HCT116 (cell line): ENCODE measurements at regions not wholly inside any gene's neighbourhood (a gene's known extent, or its start where the extent isn't known, plus 50 kb on each side); places are given as distances from the start of the nearest gene placed in this dataset.

ENCODE experiments used
- ATAC-seq: fragments of 200-7000 bp; cut with Tn5 transposase; 2 replicates; pipeline ENCODE4 v1.9.1; 2020; ENCODE audit warnings: mild to moderate bottlenecking, moderate library complexity
- BruUV-seq: library from RNA; stranded (reverse); fragments of 400-500 nt; replicated peaks from 2 replicates; lab custom pipeline; 2021; lab: Mats Ljungman, UMichigan
- CTCF ChIA-PET: fragments of 300-600 bp; sonication (Branson Sonifier 250); formaldehyde crosslinking; loops from one replicate; lab custom pipeline; 2021; ENCODE audit warnings: antibody characterized with exemption; lab: Charles Lee
- POLR2A ChIA-PET: fragments of 300-600, 350-600 bp; sonication (Branson Sonifier 250); formaldehyde crosslinking; loops from one replicate; lab custom pipeline; 2021; ENCODE audit warnings: antibody characterized with exemption; lab: Charles Lee
- RAD21 ChIA-PET, 2 experiments: fragments of 300-600 bp; sonication (Branson Sonifier 250); formaldehyde crosslinking; loops; one replicate each; lab custom pipeline; 2023; ENCODE audit warnings: low total read pairs in 2 of 2; ENCODE audit not compliant: uncharacterized antibody in 2 of 2, unreplicated experiment in 2 of 2, low non-redundant PET in 1 of 2; lab: Charles Lee
- DNase-seq: peaks from one replicate; pipeline ENCODE4 v3.0.0-alpha.2; 2010; ENCODE audit warnings: low read depth, low spot score
- H2AFZ ChIP-seq: fragments of 200-600 bp; shearing (Covaris generic), sonication (generic); 2 replicates; pipeline ENCODE4 v1.6.1; 2017; ENCODE audit warnings: low read depth, mixed run types, mixed read lengths, antibody characterized with exemption, low read length; ENCODE audit not compliant: poor library complexity, severe bottlenecking
- H3K27ac ChIP-seq: 2 replicates; pipeline ENCODE4 v1.5.1; 2012; ENCODE audit warnings: low read depth, low read length
- H3K27me3 ChIP-seq: fragments of 200-600 bp; sonication (generic); 2 replicates; pipeline ENCODE4 v1.6.1; 2016; ENCODE audit warnings: mixed run types, low read length, mixed read lengths; ENCODE audit not compliant: insufficient read depth
- H3K36me3 ChIP-seq, 2 experiments: fragments of 200-500 bp in 1 of 2; fragments of 200-600 bp in 1 of 2; sonication (Bioruptor generic) in 1 of 2; sonication (generic) in 1 of 2; 2 replicates each; pipeline versions ENCODE4 v1.5.1 to v1.6.1; 2014 to 2016; ENCODE audit warnings: low read length in 2 of 2, inconsistent platforms in 1 of 2, mixed read lengths in 1 of 2, mixed run types in 1 of 2; ENCODE audit not compliant: insufficient read depth in 2 of 2, control insufficient read depth in 1 of 2
- H3K4me1 ChIP-seq, 2 experiments: fragments of 200-600 bp in 1 of 2; sonication (generic) in 1 of 2; 2 replicates each; pipeline versions ENCODE4 v1.5.1 to v1.6.1; 2012 to 2017; ENCODE audit warnings: low read length in 2 of 2, inconsistent platforms in 1 of 2, mild to moderate bottlenecking in 1 of 2, mixed read lengths in 1 of 2, mixed run types in 1 of 2, moderate library complexity in 1 of 2; ENCODE audit not compliant: insufficient read depth in 2 of 2, control insufficient read depth in 1 of 2
- H3K4me2 ChIP-seq: fragments of 200-600 bp; sonication (generic); 2 replicates; pipeline ENCODE4 v1.6.1; 2017; ENCODE audit warnings: mixed run types, low read length, mixed read lengths
- H3K4me3 ChIP-seq, 2 experiments: fragments of 200-600 bp in 1 of 2; sonication (generic) in 1 of 2; replicated peaks in 1 of 2; 2 replicates each; pipeline ENCODE4 v1.5.1; 2011 to 2016; ENCODE audit warnings: low read length in 2 of 2, control low read depth in 1 of 2, low read depth in 1 of 2, mild to moderate bottlenecking in 1 of 2, mixed read lengths in 1 of 2, mixed run types in 1 of 2
- H3K79me2 ChIP-seq: fragments of 200-600 bp; sonication (generic); 2 replicates; pipeline ENCODE4 v1.6.1; 2017; ENCODE audit warnings: mild to moderate bottlenecking, mixed run types, low read length, moderate library complexity, mixed read lengths; ENCODE audit not compliant: insufficient read depth
- H3K9ac ChIP-seq: fragments of 200-600 bp; sonication (generic); 2 replicates; pipeline ENCODE4 v1.6.1; 2016; ENCODE audit warnings: low read length, mixed read lengths
- H3K9me2 ChIP-seq: fragments of 200-600 bp; sonication (generic), shearing (Covaris generic); 2 replicates; pipeline ENCODE4 v1.6.1; 2017; ENCODE audit warnings: mixed run types, mild to moderate bottlenecking, moderate library complexity; ENCODE audit not compliant: insufficient read depth
- H3K9me3 ChIP-seq, 2 experiments: fragments of 200-500 bp in 1 of 2; fragments of 200-600 bp in 1 of 2; sonication (Bioruptor generic) in 1 of 2; sonication (generic) in 1 of 2; 2 replicates each; pipeline ENCODE4 v1.6.1; 2014 to 2017; ENCODE audit warnings: low read length in 2 of 2, mixed read lengths in 2 of 2, inconsistent platforms in 1 of 2, low read depth in 1 of 2, mild to moderate bottlenecking in 1 of 2, mixed run types in 1 of 2, moderate library complexity in 1 of 2; ENCODE audit not compliant: control insufficient read depth in 1 of 2, insufficient read depth in 1 of 2
- H4K20me1 ChIP-seq: fragments of 200-600 bp; sonication (generic), shearing (Covaris generic); 2 replicates; pipeline ENCODE4 v1.6.1; 2017; ENCODE audit warnings: mixed run types, mild to moderate bottlenecking, moderate library complexity; ENCODE audit not compliant: insufficient read depth
- CBX3 ChIP-seq: IDR thresholded peaks from 2 replicates; pipeline ENCODE4 v1.6.1; 2012; ENCODE audit warnings: low read depth
- CEBPB ChIP-seq: IDR thresholded peaks from 2 replicates; pipeline ENCODE4 v1.6.1; 2012; ENCODE audit warnings: low read depth
- ELF1 ChIP-seq: IDR thresholded peaks from 2 replicates; pipeline ENCODE4 v1.6.1; 2012; ENCODE audit warnings: low read depth, borderline replicate concordance
- EZH2phosphoT487 ChIP-seq: fragments of 200-600 bp; IDR thresholded peaks from 2 replicates; pipeline ENCODE4 v1.6.1; 2018; ENCODE audit warnings: antibody characterized with exemption, borderline replicate concordance
- FOSL1 ChIP-seq: IDR thresholded peaks from 2 replicates; pipeline ENCODE4 v1.6.1; 2012; ENCODE audit warnings: low read depth
- JUND ChIP-seq: IDR thresholded peaks from 2 replicates; pipeline ENCODE4 v1.6.1; 2012
- POLR2AphosphoS5 ChIP-seq: IDR thresholded peaks from 2 replicates; pipeline ENCODE4 v1.6.1; 2011; ENCODE audit warnings: mild to moderate bottlenecking, low read depth, low read length, moderate library complexity
- RAD21 ChIP-seq: IDR thresholded peaks from 2 replicates; pipeline ENCODE4 v1.6.1; 2012; ENCODE audit warnings: low read depth, mild to moderate bottlenecking
- SIN3A ChIP-seq: IDR thresholded peaks from 2 replicates; pipeline ENCODE4 v1.6.1; 2012; ENCODE audit warnings: low read depth
- SP1 ChIP-seq: IDR thresholded peaks from 2 replicates; pipeline ENCODE4 v1.6.1; 2012; ENCODE audit warnings: low read depth
- SRF ChIP-seq: IDR thresholded peaks from 2 replicates; pipeline ENCODE4 v1.6.1; 2012; ENCODE audit warnings: low read depth
- ZNF274 ChIP-seq: fragments of 200-500 bp; sonication (Bioruptor generic); IDR thresholded peaks from 2 replicates; pipeline ENCODE4 v1.6.1; 2014; ENCODE audit warnings: mild to moderate bottlenecking, low read depth, low read length, inconsistent platforms
- intact Hi-C: fragments of 100-400 bp; cut with micrococcal nuclease; formaldehyde crosslinking; loops from 2 replicates; pipeline ENCODE4 v1.10.0; 2022
- TF ChIP-seq, protein P1 (sequence below): IDR thresholded peaks from 2 replicates; pipeline ENCODE4 v1.6.1; 2012
- TF ChIP-seq, protein P2 (sequence below): IDR thresholded peaks from 2 replicates; pipeline ENCODE4 v1.6.1; 2012
- TF ChIP-seq, protein P3 (sequence below), 3 experiments: fragments of 200-600 bp in 1 of 3; sonication (generic) in 1 of 3; IDR thresholded peaks in 2 of 3; conservative IDR thresholded peaks in 1 of 3; 2 replicates each; pipeline ENCODE4 v1.5.1; 2012 to 2017; ENCODE audit warnings: low read depth in 2 of 3, low read length in 2 of 3, antibody characterized with exemption in 1 of 3, borderline replicate concordance in 1 of 3, control low read depth in 1 of 3, mild to moderate bottlenecking in 1 of 3, mixed read lengths in 1 of 3, mixed run types in 1 of 3, moderate library complexity in 1 of 3; ENCODE audit not compliant: insufficient read depth in 1 of 3
- TF ChIP-seq, protein P4 (sequence below): IDR thresholded peaks from 2 replicates; pipeline ENCODE4 v1.6.1; 2012; ENCODE audit warnings: low read depth

DNA sequence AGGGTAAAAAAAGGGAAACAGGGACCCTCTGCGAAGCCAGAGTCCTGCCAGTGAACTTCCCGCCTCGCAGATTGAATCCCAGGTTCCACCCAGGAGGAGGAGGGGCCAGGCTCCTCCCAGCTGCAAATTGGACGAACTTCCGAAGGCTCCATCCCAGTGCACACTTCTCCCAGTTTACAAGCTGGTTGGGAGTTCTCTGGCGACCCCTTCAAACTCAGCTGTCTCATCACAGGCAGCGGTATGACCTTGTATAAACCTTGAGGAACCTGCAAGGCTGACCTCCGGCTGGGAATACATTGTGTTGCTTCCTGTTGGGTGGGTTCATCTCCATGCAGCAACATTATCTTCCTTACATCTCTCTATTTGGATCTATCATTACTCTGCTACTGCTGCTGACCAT is 962.7 kb downstream of the GRIK2 start:
- POLR2A ChIA-PET: no interaction called here
- CTCF ChIA-PET: no interaction called here
- no TSS peak for BruUV-seq
- Histone ChIP-seq H3K36me3 (no peaks in the 10 kb centered on the region), H2AFZ (no peak overlapping the region), H4K20me1 (no peaks in the 10 kb centered on the region), H3K27me3 (no peaks in the 10 kb centered on the region), H3K4me3 (no peak overlapping the region), H3K27ac (no peak overlapping the region), H3K9me2 (no peaks in the 10 kb centered on the region), H3K9me3 (no peaks in the 10 kb centered on the region), H3K4me1 (no peaks in the 10 kb centered on the region), H3K4me2 (no peak overlapping the region), H3K79me2 (no peaks in the 10 kb centered on the region), H3K9ac (no peak overlapping the region)
- no peak for ATAC-seq
- intact Hi-C loops: no loop called here
- RAD21 ChIA-PET: no interaction called here
- TF ChIP-seq ELF1: no peak
- no peak for TF ChIP-seq ZNF274
- TF ChIP-seq, protein P1, sequence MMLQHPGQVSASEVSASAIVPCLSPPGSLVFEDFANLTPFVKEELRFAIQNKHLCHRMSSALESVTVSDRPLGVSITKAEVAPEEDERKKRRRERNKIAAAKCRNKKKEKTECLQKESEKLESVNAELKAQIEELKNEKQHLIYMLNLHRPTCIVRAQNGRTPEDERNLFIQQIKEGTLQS: no peak
- TF ChIP-seq JUND: no peak
- TF ChIP-seq, protein P2, sequence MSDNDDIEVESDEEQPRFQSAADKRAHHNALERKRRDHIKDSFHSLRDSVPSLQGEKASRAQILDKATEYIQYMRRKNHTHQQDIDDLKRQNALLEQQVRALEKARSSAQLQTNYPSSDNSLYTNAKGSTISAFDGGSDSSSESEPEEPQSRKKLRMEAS: no peak
- TF ChIP-seq, protein P3, sequence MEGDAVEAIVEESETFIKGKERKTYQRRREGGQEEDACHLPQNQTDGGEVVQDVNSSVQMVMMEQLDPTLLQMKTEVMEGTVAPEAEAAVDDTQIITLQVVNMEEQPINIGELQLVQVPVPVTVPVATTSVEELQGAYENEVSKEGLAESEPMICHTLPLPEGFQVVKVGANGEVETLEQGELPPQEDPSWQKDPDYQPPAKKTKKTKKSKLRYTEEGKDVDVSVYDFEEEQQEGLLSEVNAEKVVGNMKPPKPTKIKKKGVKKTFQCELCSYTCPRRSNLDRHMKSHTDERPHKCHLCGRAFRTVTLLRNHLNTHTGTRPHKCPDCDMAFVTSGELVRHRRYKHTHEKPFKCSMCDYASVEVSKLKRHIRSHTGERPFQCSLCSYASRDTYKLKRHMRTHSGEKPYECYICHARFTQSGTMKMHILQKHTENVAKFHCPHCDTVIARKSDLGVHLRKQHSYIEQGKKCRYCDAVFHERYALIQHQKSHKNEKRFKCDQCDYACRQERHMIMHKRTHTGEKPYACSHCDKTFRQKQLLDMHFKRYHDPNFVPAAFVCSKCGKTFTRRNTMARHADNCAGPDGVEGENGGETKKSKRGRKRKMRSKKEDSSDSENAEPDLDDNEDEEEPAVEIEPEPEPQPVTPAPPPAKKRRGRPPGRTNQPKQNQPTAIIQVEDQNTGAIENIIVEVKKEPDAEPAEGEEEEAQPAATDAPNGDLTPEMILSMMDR (IDR thresholded peaks at IDR 0.05 in 2 of 3, conservative IDR thresholded peaks at IDR 0.05 in 1 of 3; ENCODE audit: borderline replicate concordance in 1 of 3, insufficient read depth in 1 of 3, low read depth in 2 of 3, low read length in 2 of 3): no peak
- DNase-seq: no peak

DNA sequence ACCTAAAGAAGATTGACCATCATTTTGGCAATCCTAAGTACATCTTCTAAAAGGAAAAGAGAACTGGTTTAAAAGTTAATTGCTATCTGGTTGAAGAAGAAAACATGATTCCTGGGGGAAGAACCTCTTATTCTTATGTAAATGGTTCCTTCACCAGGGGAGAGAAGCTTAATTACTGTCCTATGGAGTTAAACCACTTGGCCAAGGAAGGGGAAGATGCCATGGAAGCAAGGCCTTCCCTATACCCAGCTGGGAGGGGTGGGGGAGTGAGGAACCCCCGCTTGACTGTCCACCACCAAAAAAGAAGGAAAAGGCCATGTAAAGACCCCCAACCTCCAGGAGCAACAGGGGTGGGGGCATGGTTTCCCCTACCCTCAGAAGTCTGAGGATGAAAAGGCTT is 962.1 kb downstream of the GRIK2 start:
- RAD21 ChIA-PET: no interaction called here
- no peak overlapping the region for H2AFZ ChIP-seq
- no peak for DNase-seq
- BruUV-seq: no TSS peak
- POLR2A ChIA-PET: no interaction called here
- CTCF ChIA-PET: no interaction called here
- H3K27ac ChIP-seq: no peak overlapping the region
- H3K36me3 ChIP-seq: no peaks in the 10 kb centered on the region
- intact Hi-C loops: no loop called here
- H3K4me3 ChIP-seq: no peak overlapping the region
- H3K9me2 ChIP-seq: no peaks in the 10 kb centered on the region
- H3K27me3 ChIP-seq: no peaks in the 10 kb centered on the region
- H3K4me2 ChIP-seq: no peak overlapping the region
- H3K4me1 ChIP-seq: no peaks in the 10 kb centered on the region
- no peaks in the 10 kb centered on the region for H3K9me3 ChIP-seq
- H3K9ac ChIP-seq: no peak overlapping the region
- H4K20me1 ChIP-seq: no peaks in the 10 kb centered on the region
- H3K79me2 ChIP-seq: no peaks in the 10 kb centered on the region
- no peak for ATAC-seq
- no peak for TF ChIP-seq ZNF274
- no peak for TF ChIP-seq SRF
- TF ChIP-seq ELF1: no peak
- TF ChIP-seq POLR2AphosphoS5: no peak
- no peak for TF ChIP-seq CBX3
- TF ChIP-seq RAD21: no peak
- TF ChIP-seq FOSL1: no peak
- no peak for TF ChIP-seq SIN3A
- TF ChIP-seq, protein P2: no peak
- no peak for TF ChIP-seq EZH2phosphoT487
- TF ChIP-seq SP1: no peak
- TF ChIP-seq, protein P4, sequence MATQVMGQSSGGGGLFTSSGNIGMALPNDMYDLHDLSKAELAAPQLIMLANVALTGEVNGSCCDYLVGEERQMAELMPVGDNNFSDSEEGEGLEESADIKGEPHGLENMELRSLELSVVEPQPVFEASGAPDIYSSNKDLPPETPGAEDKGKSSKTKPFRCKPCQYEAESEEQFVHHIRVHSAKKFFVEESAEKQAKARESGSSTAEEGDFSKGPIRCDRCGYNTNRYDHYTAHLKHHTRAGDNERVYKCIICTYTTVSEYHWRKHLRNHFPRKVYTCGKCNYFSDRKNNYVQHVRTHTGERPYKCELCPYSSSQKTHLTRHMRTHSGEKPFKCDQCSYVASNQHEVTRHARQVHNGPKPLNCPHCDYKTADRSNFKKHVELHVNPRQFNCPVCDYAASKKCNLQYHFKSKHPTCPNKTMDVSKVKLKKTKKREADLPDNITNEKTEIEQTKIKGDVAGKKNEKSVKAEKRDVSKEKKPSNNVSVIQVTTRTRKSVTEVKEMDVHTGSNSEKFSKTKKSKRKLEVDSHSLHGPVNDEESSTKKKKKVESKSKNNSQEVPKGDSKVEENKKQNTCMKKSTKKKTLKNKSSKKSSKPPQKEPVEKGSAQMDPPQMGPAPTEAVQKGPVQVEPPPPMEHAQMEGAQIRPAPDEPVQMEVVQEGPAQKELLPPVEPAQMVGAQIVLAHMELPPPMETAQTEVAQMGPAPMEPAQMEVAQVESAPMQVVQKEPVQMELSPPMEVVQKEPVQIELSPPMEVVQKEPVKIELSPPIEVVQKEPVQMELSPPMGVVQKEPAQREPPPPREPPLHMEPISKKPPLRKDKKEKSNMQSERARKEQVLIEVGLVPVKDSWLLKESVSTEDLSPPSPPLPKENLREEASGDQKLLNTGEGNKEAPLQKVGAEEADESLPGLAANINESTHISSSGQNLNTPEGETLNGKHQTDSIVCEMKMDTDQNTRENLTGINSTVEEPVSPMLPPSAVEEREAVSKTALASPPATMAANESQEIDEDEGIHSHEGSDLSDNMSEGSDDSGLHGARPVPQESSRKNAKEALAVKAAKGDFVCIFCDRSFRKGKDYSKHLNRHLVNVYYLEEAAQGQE: no peak
- TF ChIP-seq CEBPB: no peak
